GM18505 (cell line): ENCODE measurements at regions not wholly inside any gene's neighbourhood (a gene's known extent, or its start where the extent isn't known, plus 50 kb on each side); places are given as distances from the start of the nearest gene placed in this dataset.
A peak's percentile ranks its signal among the peaks of the same experiment; 100 is the strongest.
"Not testable (repeated sequence)": the region's sequence is repeated elsewhere in the genome, so short reads cannot be mapped to it uniquely, and the experiment has no call there.

Experiments
- ATAC-seq: cut with Tn5 transposase; IDR thresholded peaks from one replicate; pipeline ENCODE4 v1.9.1; 2021; ENCODE audit not compliant: unreplicated experiment
- POLR2A ChIP-seq: IDR thresholded peaks from 4 replicates; pipeline ENCODE4 v1.6.1; 2011; ENCODE audit warnings: borderline replicate concordance; ENCODE audit not compliant: insufficient read depth, insufficient read length; ENCODE audit errors: extremely low read depth

- TF ChIP-seq POLR2A: no peak
- no peak for ATAC-seq
These were observed 413.4 kb upstream of the SLC30A5 start for GRCh38 chr5:68680366-68680765.

GRCh38 chr5:68681929-68682328 is 411.9 kb upstream of the SLC30A5 start:
- no peak for ATAC-seq
- TF ChIP-seq POLR2A: no peak

DNA sequence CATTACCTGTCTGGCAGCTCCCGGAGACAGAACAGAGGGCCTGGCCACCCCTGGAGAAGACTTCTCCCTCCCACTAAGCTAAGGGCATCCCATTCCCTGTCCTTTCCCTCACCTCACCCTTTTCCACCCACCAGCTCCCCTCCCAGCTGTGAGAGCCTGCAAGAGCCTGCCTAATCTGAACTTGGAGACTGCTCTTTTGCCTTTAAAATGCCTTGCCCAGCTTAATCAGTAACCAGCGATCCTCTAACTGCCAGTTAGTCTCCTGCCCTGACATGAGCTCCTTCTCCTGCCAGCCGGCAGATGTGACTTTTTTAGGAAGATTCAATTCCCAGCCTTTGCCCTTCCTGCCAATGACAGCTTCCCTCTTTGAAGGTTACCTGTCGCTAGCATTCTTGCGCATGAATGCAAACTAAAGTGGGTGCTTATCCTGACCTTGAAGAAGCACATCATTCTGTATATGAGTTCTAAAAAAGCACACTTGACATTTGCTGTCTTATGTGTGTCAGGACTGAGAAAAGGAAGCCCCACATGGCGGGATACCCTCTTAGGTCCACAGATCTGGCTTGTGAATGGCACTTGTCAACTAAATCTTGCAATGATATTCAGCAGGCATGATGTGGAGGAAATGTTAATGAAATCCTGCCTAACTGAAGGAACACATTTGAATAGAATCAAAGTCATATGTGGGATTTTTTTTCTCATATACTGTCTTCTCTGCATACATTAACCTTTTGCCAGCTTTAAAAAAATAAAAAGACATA is 411.2 kb upstream of the SLC30A5 start:
- no peak for ATAC-seq
- TF ChIP-seq POLR2A: no peak

- ATAC-seq: no peak
- no peak for TF ChIP-seq POLR2A
These were observed 410.2 kb upstream of the SLC30A5 start for GRCh38 chr5:68683632-68684036.

DNA sequence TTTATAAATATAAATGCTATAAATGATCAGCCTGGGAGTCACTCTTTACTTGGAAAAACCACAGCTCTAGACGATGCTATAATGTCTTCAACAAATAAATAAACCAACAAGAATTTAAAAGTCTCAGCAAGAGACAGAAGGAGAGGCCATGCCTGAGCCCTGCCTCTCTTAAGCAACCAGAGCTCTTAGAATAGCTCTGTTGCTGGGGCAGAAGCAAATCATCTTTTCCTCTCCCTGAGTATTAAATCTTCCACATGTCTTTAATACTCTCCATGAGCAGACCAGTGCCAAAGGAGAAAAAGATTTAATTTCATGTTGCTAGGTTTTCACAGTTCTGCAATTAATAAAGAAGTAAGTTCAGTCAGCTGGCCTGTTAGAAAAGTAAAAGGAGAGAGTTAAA is 408.0 kb upstream of the SLC30A5 start:
- TF ChIP-seq POLR2A: no peak
- ATAC-seq: no peak

DNA sequence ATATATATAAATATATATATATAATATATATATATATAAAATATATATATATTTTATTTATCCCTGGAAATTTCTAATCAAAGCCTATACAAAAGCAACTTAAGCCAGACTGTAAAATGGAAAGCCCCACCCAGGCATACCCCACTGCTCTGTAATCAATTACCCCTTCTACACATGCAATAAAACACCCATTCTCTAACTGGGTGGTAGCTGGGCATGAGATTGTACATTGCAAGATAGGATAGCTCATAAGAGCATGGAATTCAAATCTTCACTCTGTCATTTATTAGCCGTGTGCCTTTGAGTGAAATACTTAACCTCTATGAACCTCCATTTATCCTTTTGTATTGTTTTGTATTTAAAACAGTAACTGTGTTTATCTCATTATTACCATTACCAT is 405.3 kb upstream of the SLC30A5 start:
- no peak for ATAC-seq

GRCh38 chr5:68689010-68689409 is 404.8 kb upstream of the SLC30A5 start:
- ATAC-seq: no peak
- no peak for TF ChIP-seq POLR2A

More for the DNA sequence above, 405.3 kb upstream of the SLC30A5 start:
- TF ChIP-seq POLR2A: no peak

GRCh38 chr5:68691874-68692273 is 401.9 kb upstream of the SLC30A5 start:
- not testable (repeated sequence) for ATAC-seq

GRCh38 chr5:68698025-68698940 is 395.5 kb upstream of the SLC30A5 start:
- TF ChIP-seq POLR2A: no peak
- ATAC-seq: no peak

DNA sequence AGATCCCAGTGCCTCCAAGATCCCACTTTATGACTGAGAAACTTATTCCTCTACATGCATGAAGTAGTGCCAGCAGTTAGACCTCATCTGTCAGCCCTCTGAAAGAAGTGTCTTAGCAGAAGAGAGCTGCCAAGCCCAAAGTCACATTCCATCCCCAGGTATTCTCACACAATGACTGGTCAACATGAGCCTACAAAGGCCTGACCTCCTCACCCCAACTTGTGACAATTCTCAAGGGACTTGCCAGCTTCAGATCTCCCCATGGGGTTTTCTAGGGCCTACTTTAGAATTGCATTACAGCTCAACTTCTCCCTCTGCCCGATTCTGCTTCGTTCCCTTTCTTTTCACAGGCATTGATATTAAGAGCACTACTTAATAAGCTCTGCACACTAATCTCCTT is 393.8 kb upstream of the SLC30A5 start:
- no peak for ATAC-seq
- no peak for TF ChIP-seq POLR2A

GRCh38 chr5:68707575-68707974 is 386.2 kb upstream of the SLC30A5 start:
- ATAC-seq: no peak
- TF ChIP-seq POLR2A: no peak

GRCh38 chr5:68708156-68708841 is 385.5 kb upstream of the SLC30A5 start:
- no peak for TF ChIP-seq POLR2A
- ATAC-seq: no peak

GRCh38 chr5:68708842-68709170 is 385.0 kb upstream of the SLC30A5 start:
- no peak for ATAC-seq
- no peak for TF ChIP-seq POLR2A

DNA sequence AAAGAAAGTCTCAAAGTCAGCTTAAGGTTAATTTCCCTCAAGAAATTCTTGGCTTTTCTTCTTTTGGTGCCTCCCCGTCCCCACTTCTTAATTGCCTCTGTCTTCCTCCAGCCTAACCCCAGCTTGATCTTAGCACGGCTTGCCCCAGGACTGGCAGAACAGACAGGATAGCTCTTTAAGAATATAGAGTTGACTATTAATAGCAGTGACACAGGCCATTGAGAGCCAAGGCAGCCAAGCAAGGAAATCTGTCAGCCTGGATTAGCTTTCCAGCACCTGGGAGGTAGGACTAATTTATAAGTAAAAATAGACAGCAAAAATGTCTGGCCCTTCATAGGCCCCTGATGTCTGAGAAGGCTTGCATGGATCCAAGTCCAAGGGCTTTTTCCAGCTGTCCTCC is 384.6 kb upstream of the SLC30A5 start:
- no peak for ATAC-seq
- TF ChIP-seq POLR2A: no peak

DNA sequence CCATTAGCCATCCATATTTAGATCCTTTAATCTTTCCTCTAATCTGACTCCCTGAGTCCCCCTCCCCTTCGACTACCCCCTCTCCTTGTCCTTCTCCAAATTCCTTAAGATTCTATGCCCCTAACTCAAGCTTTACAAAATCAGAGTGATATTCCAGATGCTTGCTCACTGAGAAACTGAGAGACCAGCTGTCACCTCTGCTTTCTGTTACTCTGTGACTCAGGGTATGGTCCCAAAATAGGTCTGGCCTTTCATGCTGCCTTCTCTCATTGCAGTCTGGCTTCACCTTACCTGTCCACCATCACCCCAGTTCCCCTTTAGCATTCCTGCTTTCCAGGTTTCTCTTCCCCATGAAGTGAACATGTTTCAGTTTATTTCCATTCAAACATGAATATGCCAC is 383.3 kb upstream of the SLC30A5 start:
- TF ChIP-seq POLR2A: no peak
- ATAC-seq: peak; percentile 46
